NCI-H2227 (cell line): ENCODE measurements at regions not wholly inside any gene's neighbourhood (a gene's known extent, or its start where the extent isn't known, plus 50 kb on each side); places are given as distances from the start of the nearest gene placed in this dataset.

ENCODE experiments used
- DNase-seq: peaks from one replicate; lab custom pipeline; 2025; ENCODE audit not compliant: unreplicated experiment; lab: John Stamatoyannopoulos, UW

DNA sequence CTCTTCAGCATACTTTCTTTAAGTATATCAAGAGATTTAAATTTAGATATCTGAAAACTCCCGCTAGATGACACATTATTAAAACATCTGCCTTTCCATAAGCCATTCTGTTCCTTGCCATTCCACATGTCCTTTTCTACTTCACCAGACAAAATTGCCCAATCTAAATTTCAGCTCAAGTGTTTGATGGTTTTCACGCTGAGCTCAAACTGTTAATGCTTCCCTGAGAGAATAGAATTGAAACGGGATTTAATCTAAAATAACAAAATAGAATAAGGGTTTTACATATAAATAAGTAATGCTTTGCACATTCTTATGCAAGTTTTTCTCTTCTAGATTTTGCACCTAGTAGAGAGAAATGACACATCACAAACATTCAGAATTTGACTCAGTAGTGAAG lies 764.5 kb upstream of the TENM3 start:
- DNase-seq, result no peak

DNA sequence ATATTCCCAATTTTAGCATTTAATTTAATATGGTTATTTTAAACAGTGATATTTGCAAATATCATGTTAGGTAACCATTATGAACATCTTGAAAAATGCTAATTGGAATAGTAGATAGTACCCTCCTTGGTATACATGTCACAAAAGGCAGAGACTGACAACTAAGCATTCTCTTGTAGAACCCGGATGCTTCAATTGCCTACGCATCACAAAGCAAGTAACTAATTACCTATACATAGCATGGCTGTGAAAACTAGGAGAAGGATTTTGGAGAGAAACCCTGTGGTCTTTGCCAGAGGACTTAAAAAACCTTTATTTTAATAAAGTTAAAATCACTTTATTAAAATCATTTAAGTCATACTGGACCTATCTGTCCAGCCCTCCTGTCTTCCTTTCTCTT lies 764.1 kb upstream of the TENM3 start:
- DNase-seq, result no peak

DNA sequence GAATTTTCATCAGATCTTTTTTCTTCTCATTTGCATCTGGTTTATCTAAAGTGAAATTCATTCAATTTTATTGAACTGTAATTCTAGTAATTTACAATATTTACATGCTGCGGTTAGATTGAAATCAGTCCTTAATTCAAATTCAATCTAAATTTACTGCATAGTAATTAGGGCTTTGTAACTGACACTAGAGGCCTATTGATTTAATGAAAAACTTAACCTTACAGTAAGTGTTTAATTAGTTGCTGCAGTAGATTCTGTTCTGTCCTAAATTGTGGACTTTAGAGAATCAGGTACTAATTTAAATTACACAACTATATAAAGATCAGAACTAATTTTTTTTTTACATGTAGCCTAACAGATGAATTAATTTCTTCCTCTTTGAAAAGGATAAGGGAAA lies 758.8 kb upstream of the TENM3 start:
- no peak for DNase-seq

GRCh38 chr4:181488926-181489325 lies 754.3 kb upstream of the TENM3 start:
- no peak for DNase-seq

DNA sequence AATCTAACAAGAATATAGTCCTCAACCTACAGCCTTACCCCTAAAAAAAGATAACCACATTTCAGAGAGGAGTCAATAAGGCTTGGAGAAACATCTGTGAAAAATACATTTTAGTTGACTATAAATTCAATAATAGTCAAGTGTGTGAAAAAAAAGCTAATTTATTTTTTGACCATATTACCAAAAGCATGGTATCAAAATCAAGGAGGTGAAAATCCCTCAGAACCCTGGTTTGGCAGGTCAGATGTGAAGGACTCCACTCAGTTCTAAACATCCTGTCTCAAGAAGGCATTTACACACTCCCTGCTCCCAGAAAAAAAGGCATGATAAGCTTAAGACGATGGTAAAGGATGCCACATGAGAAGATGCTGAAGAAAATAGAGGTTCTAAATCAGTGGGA lies 745.1 kb upstream of the TENM3 start:
- no peak for DNase-seq

GRCh38 chr4:181502611-181503010 lies 740.6 kb upstream of the TENM3 start:
- no peak for DNase-seq

- no peak for DNase-seq
These were observed 739.4 kb upstream of the TENM3 start for GRCh38 chr4:181503687-181504390.

DNA sequence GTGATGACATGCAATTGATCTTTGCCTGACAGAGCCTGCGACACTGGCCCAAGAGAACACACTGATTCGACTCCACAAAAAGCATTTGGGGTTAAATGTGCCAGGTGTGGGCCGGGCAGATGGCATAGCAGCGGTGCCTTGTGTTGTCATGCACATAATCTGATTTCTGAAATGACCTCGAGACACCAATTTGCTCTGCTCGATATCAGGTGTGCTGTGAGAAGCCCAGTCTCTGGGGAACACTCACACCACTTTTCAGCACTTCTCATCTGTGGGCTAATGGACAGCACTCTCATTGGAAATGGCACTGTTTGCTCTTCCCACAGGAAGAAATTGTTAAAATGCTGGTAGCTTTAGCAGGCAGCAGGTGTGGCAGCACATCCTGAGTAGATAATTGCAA lies 738.3 kb upstream of the TENM3 start:
- no peak for DNase-seq

GRCh38 chr4:181507180-181507835 lies 735.9 kb upstream of the TENM3 start:
- DNase-seq, result no peak

DNA sequence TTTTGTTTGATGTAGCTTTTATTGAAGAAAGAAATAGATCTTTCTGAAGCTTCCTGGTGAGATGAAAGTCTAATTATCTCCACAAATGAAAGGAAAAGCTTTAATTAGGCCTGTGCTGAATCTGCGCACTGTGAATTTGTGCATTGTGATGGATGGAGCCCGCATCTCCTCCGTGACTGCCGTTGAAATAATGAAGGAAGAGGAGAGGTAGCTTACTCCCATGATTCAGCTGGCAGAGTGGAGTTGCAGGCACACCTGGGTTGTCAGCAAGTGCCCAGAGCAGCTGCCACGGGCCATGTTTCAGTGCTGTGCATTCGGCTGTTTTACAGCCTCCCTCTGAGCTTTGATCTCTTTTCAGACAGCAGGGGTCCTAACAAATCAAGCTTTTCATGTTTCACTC lies 735.3 kb upstream of the TENM3 start:
- DNase-seq, result no peak

- DNase-seq, result no peak
These were observed 734.6 kb upstream of the TENM3 start for GRCh38 chr4:181508601-181509000.

DNA sequence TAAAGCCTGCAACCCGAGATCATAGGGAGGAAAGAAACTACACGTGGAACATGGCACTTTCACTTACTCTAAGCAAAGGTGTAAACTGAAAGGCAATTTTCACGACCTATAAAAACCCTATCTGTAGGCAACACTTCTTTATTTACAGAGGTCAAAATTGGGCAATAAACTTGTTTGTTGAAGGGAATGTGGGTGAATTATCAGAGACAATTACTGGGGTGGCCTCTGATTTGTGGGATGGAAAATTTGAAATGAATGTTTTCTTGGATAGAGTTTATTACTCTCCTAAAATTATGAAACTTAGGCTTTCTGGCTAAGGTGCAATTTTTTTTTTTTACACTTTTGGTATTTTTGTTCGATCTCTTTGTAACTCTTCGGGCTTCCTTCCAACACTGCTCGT lies 734.1 kb upstream of the TENM3 start:
- no peak for DNase-seq

DNA sequence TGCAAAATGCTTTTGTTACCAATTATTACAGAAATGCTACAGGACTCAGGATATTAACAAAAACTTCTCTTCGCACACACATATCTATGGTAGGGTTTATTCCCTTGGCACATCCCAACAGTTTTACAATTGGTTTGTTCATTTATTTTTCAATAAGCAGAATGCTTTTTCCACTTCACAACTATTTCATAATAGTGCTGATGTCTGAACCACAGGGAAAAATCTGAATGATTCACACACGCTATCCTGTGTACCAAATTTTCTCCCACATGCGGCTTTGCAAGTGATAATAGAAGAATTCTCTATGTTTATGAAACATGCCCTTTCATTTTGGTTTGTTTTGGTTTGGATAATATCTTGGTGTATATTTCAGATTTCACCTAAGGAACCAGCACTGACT lies 725.7 kb upstream of the TENM3 start:
- DNase-seq, result no peak

GRCh38 chr4:181520790-181521189 lies 722.4 kb upstream of the TENM3 start:
- no peak for DNase-seq

GRCh38 chr4:181523973-181524372 lies 719.2 kb upstream of the TENM3 start:
- DNase-seq, result no peak

- no peak for DNase-seq
These were observed 718.7 kb upstream of the TENM3 start for GRCh38 chr4:181524499-181524898.

GRCh38 chr4:181525634-181526033 lies 717.6 kb upstream of the TENM3 start:
- DNase-seq, result no peak

DNA sequence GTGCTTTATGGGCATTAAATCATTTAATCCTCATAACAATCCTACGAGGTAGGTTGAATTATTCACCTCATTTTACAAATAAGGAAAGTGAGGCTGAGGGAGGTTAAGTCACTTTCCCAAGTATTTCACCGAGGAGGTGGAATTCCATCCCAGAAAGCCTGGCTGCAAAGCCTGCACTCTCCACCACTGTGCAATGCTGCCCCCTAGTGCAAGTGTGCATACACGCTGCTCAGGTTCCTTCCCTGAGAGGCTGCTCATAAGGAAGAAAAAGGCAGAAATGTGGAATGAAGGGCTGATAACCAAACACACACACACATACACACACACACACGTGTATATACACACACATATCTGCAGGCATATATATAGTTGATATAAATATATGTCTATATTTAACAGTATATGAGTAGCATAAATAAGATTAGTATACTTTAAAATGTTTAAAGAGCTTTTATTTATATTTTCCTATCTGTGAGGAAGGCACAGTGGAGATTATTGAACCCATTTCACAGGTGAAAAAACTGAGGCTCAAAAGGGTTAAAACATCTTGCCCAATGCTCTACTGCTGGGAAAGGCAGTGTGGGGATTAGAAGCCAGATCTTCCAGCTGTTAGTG lies 714.5 kb upstream of the TENM3 start:
- DNase-seq, result peak; percentile 55

- no peak for DNase-seq
These were observed 713.7 kb upstream of the TENM3 start for GRCh38 chr4:181529537-181529936.

DNA sequence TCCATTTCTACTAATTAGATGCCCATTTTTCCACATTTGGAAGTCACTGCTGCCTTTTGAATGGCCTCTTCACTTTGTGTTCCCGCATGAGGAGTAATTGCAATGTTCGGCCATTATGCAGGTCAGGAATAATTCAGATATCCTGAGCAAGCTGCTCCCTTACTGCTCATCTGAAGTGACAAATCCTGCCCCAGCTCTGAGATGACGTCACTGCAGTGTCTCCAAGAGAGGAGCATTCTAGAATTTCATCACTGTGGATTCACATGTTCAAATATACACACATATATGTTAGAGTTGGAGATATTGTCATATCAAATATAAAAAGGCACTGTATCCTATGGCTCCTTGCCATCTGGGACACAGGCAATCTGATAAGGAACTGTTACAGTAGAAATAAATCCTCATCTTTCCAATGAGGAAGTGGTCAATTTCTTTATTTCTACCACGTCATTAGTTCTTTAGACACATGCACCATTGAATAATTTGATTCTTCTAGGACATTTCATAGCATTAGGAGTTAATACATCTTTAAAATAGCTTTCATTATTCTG lies 706.9 kb upstream of the TENM3 start:
- no peak for DNase-seq

DNA sequence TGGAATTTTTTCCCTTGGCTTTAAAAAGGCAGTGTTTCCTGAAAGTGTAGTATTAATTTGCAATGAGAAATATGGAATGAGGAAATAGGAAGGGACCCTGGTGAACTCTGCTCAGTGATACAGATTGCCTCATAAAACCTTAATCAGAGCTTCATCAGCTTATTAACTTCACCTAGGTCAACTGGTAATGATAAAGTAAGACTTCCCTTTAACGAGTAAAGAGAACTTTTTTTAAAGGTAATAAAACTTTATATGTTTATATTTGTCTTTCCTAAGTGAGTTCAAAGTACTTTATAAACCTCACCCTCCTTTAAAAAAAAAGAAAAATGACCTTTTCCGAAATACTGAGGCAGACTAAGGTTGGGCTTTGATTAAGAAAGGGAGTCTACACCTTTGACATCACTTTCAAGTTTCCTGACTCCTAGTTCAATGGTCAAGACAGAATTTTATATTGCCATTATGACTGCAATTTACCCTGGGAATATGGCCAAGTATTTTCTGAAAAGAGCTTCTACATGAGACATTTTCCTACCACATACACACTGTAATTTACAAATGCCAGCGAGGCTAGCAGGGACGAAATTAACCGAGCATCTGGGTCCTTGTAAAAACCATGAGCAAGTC lies 706.3 kb upstream of the TENM3 start:
- DNase-seq, result peak; percentile 36

- DNase-seq, result no peak
These were observed 704.8 kb upstream of the TENM3 start for GRCh38 chr4:181538431-181538830.
